Panc1 (cell line): ENCODE measurements at regions not wholly inside any gene's neighbourhood (a gene's known extent, or its start where the extent isn't known, plus 50 kb on each side); places are given as distances from the start of the nearest gene placed in this dataset.

Experiments used
- ATAC-seq: fragments of 200-7000 bp; cut with Tn5 transposase; 2 replicates; pipeline ENCODE4 v1.9.1; 2020; ENCODE audit warnings: mild to moderate bottlenecking, moderate library complexity
- BruUV-seq: library from RNA; stranded (reverse); fragments of 400-500 nt; replicated peaks from 2 replicates; lab custom pipeline; 2021; lab: Mats Ljungman, UMichigan
- CTCF ChIA-PET: fragments of 300-600 bp; sonication (Branson Sonifier 250); formaldehyde crosslinking; loops from one replicate; lab custom pipeline; 2022; ENCODE audit warnings: antibody characterized with exemption; lab: Charles Lee
- POLR2A ChIA-PET: fragments of 300-600 bp; sonication (Branson Sonifier 250); formaldehyde crosslinking; loops from one replicate; lab custom pipeline; 2022; ENCODE audit warnings: antibody characterized with exemption; lab: Charles Lee
- DNase-seq: peaks from one replicate; pipeline ENCODE4 v3.0.0-alpha.2; 2010; ENCODE audit warnings: low read depth, low spot score
- H3K27ac ChIP-seq: 2 replicates; pipeline ENCODE4 v1.5.1; 2011; ENCODE audit warnings: mild to moderate bottlenecking, low read length, inconsistent platforms
- H3K27me3 ChIP-seq: fragments of 200-500 bp; sonication (Bioruptor generic); 2 replicates; pipeline ENCODE4 v1.6.0; 2014; ENCODE audit warnings: low read length, inconsistent platforms; ENCODE audit not compliant: control insufficient read depth, insufficient read depth
- H3K36me3 ChIP-seq: fragments of 200-500 bp; sonication (Bioruptor generic); 2 replicates; pipeline ENCODE4 v1.5.1; 2014; ENCODE audit warnings: inconsistent platforms, mild to moderate bottlenecking, low read length, moderate library complexity; ENCODE audit not compliant: control insufficient read depth, insufficient read depth
- H3K4me1 ChIP-seq: 2 replicates; pipeline ENCODE4 v1.5.1; 2011; ENCODE audit warnings: inconsistent platforms, mild to moderate bottlenecking, low read length, moderate library complexity; ENCODE audit not compliant: control insufficient read depth, insufficient read depth
- H3K4me3 ChIP-seq, 2 experiments: 2 replicates each; pipeline ENCODE4 v1.5.1; 2011 to 2012; ENCODE audit warnings: low read depth in 2 of 2, low read length in 2 of 2, mild to moderate bottlenecking in 2 of 2, inconsistent platforms in 1 of 2, moderate library complexity in 1 of 2
- H3K9me3 ChIP-seq: fragments of 200-500 bp; sonication (Bioruptor generic); 2 replicates; pipeline ENCODE4 v1.5.1; 2014; ENCODE audit warnings: low read depth, mild to moderate bottlenecking, inconsistent platforms, low read length, moderate library complexity; ENCODE audit not compliant: control insufficient read depth, insufficient read depth
- CTCF ChIP-seq: fragments of 450-650 bp; IDR thresholded peaks from 2 replicates; pipeline ENCODE4 v1.5.1; 2017; ENCODE audit warnings: mild to moderate bottlenecking
- POLR2AphosphoS5 ChIP-seq: IDR thresholded peaks from 2 replicates; pipeline ENCODE4 v1.6.1; 2012; ENCODE audit warnings: mild to moderate bottlenecking, low read depth, low read length, moderate library complexity
- REST ChIP-seq, 2 experiments: IDR thresholded peaks; 2 replicates each; pipeline ENCODE4 v1.6.1; 2011 to 2012; ENCODE audit warnings: low read depth in 2 of 2, control low read depth in 1 of 2, low read length in 1 of 2, mild to moderate bottlenecking in 1 of 2, moderate library complexity in 1 of 2; ENCODE audit not compliant: insufficient read depth in 1 of 2
- SIN3A ChIP-seq: IDR thresholded peaks from 2 replicates; pipeline ENCODE4 v1.6.1; 2012; ENCODE audit warnings: low read depth, mild to moderate bottlenecking, low read length, moderate library complexity, borderline replicate concordance; ENCODE audit not compliant: insufficient read depth
- TCF7L2 ChIP-seq: IDR thresholded peaks from 2 replicates; pipeline ENCODE4 v1.6.1; 2011; ENCODE audit warnings: mild to moderate bottlenecking, low read depth, low read length, inconsistent platforms
- in situ Hi-C: cut with HindIII; loops from 2 replicates; pipeline ENCODE4 v1.10.0; 2016; ENCODE audit warnings: low sequenced_read_pairs, low pct_unique_long_range_greater_than_20kb
- intact Hi-C: fragments of 100-400 bp; cut with micrococcal nuclease; formaldehyde crosslinking; loops from one replicate; pipeline ENCODE4 v1.10.0; 2022; ENCODE audit not compliant: unreplicated experiment

GRCh38 chr2:223232285-223232684 lies 180.3 kb downstream of the KCNE4 start:
- CTCF ChIA-PET = no interaction called here

GRCh38 chr2:223232896-223233295 lies 180.9 kb downstream of the KCNE4 start:
- POLR2A ChIA-PET = no interaction called here
- in situ Hi-C loops = no loop called here

More at GRCh38 chr2:223232285-223232684, 180.3 kb downstream of the KCNE4 start:
- Histone ChIP-seq H3K4me1 (no peaks in the 10 kb centered on the region), H3K27me3 (no peaks in the 10 kb centered on the region), H3K36me3 (no peaks in the 10 kb centered on the region), H3K9me3 (no peaks in the 10 kb centered on the region), H3K27ac (no peak overlapping the region), H3K4me3 (no peak overlapping the region)
- BruUV-seq = no TSS peak
- intact Hi-C loops (no loop called here), in situ Hi-C loops (no loop called here)
- no peak for DNase-seq
- TF ChIP-seq POLR2AphosphoS5 (no peak), TCF7L2 (no peak), CTCF (no peak), REST (IDR thresholded peaks at IDR 0.05; ENCODE audit: insufficient read depth in 1 of 2, low read depth in 2 of 2, low read length in 1 of 2) (no peak), SIN3A (no peak)
- ATAC-seq = no peak
- POLR2A ChIA-PET = no interaction called here

More at GRCh38 chr2:223232896-223233295, 180.9 kb downstream of the KCNE4 start:
- Histone ChIP-seq H3K9me3 (no peaks in the 10 kb centered on the region), H3K36me3 (no peaks in the 10 kb centered on the region), H3K4me3 (no peak overlapping the region), H3K27ac (no peak overlapping the region), H3K4me1 (no peaks in the 10 kb centered on the region), H3K27me3 (no peaks in the 10 kb centered on the region)
- ATAC-seq = no peak
- intact Hi-C loops = no loop called here
- CTCF ChIA-PET = no interaction called here
- no TSS peak for BruUV-seq
- TF ChIP-seq CTCF = no peak
- TF ChIP-seq SIN3A = no peak
- no peak for TF ChIP-seq REST (IDR thresholded peaks at IDR 0.05; ENCODE audit: insufficient read depth in 1 of 2, low read depth in 2 of 2, low read length in 1 of 2)
- TF ChIP-seq TCF7L2 = no peak
- TF ChIP-seq POLR2AphosphoS5 = no peak
- no peak for DNase-seq
